ENCODE measurements at regions not wholly inside any gene's neighbourhood (a gene's known extent, or its start where the extent isn't known, plus 50 kb on each side); places are given as distances from the start of the nearest gene placed in this dataset.

- no peak for DNase-seq
Observed at GRCh38 chr6:137763436-137763835, 103.6 kb upstream of the TNFAIP3 start.

- no peak for DNase-seq
Observed at GRCh38 chr6:137763886-137764285, 103.2 kb upstream of the TNFAIP3 start.

GRCh38 chr6:137764464-137764863 is 102.6 kb upstream of the TNFAIP3 start:
- no peak for DNase-seq

- DNase-seq = no peak
Observed at GRCh38 chr6:137765059-137765458, 102.0 kb upstream of the TNFAIP3 start.

- DNase-seq = no peak
Observed at GRCh38 chr6:137766596-137767370, 100.3 kb upstream of the TNFAIP3 start.

- no peak for DNase-seq
Observed at GRCh38 chr6:137767465-137767864, 99.6 kb upstream of the TNFAIP3 start.

GRCh38 chr6:137767911-137768690 is 99.0 kb upstream of the TNFAIP3 start:
- no peak for DNase-seq

GRCh38 chr6:137768935-137769334 is 98.1 kb upstream of the TNFAIP3 start:
- no peak for DNase-seq

GRCh38 chr6:137769797-137770362 is 97.2 kb upstream of the TNFAIP3 start:
- no peak for DNase-seq

GRCh38 chr6:137772541-137773250 is 94.4 kb upstream of the TNFAIP3 start:
- DNase-seq = no peak

GRCh38 chr6:137775227-137775626 is 91.8 kb upstream of the TNFAIP3 start:
- no peak for DNase-seq

- no peak for DNase-seq
Observed at GRCh38 chr6:137775720-137776119, 91.3 kb upstream of the TNFAIP3 start.

- no peak for DNase-seq
Observed at GRCh38 chr6:137776256-137776655, 90.8 kb upstream of the TNFAIP3 start.

GRCh38 chr6:137776786-137777686 is 90.0 kb upstream of the TNFAIP3 start:
- no peak for DNase-seq

- DNase-seq = no peak
Observed at GRCh38 chr6:137777687-137778075, 89.4 kb upstream of the TNFAIP3 start.

GRCh38 chr6:137779982-137780381 is 87.1 kb upstream of the TNFAIP3 start:
- DNase-seq = no peak

GRCh38 chr6:137780447-137781034 is 86.5 kb upstream of the TNFAIP3 start:
- DNase-seq = no peak

GRCh38 chr6:137781639-137782038 is 85.4 kb upstream of the TNFAIP3 start:
- no peak for DNase-seq

- DNase-seq = no peak
Observed at GRCh38 chr6:137782166-137783039, 84.7 kb upstream of the TNFAIP3 start.

- DNase-seq = no peak
Observed at GRCh38 chr6:137783710-137784109, 83.3 kb upstream of the TNFAIP3 start.

GRCh38 chr6:137784583-137784982 is 82.5 kb upstream of the TNFAIP3 start:
- no peak for DNase-seq
